LNCaP clone FGC (cell line): ENCODE measurements at regions not wholly inside any gene's neighbourhood (a gene's known extent, or its start where the extent isn't known, plus 50 kb on each side); places are given as distances from the start of the nearest gene placed in this dataset.

Source experiments
- DNase-seq: peaks from one replicate; pipeline ENCODE4 v3.0.0-alpha.2; 2011; ENCODE audit warnings: low read depth
- H3K4me3 ChIP-seq: 2 replicates; pipeline ENCODE4 v1.5.1; 2011; ENCODE audit warnings: mild to moderate bottlenecking, low read depth, low read length, control low read depth
- TF ChIP-seq, protein P1 (sequence below): IDR thresholded peaks from 2 replicates; pipeline ENCODE4 v1.5.1; 2012; ENCODE audit warnings: mild to moderate bottlenecking; ENCODE audit not compliant: control insufficient read depth, insufficient read depth; ENCODE audit errors: extremely low read depth

DNA sequence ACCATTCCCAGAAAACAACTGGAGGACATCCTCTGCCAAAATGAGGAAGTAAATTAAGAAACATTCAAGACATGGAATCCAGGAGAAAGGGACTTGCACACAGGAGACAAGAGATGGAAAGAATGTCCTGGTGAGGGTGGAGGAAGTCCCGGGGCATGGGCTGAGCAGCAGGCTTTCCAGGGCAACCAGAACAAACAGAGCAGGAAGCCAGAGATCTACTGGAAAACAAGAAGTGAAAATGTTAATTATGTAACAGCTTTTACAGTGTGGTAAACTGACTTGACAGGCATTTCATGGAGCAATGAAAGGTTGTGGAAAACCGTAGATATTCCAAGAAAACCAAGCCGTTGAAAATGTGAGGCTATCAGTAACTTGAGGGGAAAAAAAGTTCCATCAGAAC, 55.2 kb upstream of the ZNF746 start:
- no peak overlapping the region for H3K4me3 ChIP-seq
- no peak for DNase-seq
- TF ChIP-seq, protein P1, sequence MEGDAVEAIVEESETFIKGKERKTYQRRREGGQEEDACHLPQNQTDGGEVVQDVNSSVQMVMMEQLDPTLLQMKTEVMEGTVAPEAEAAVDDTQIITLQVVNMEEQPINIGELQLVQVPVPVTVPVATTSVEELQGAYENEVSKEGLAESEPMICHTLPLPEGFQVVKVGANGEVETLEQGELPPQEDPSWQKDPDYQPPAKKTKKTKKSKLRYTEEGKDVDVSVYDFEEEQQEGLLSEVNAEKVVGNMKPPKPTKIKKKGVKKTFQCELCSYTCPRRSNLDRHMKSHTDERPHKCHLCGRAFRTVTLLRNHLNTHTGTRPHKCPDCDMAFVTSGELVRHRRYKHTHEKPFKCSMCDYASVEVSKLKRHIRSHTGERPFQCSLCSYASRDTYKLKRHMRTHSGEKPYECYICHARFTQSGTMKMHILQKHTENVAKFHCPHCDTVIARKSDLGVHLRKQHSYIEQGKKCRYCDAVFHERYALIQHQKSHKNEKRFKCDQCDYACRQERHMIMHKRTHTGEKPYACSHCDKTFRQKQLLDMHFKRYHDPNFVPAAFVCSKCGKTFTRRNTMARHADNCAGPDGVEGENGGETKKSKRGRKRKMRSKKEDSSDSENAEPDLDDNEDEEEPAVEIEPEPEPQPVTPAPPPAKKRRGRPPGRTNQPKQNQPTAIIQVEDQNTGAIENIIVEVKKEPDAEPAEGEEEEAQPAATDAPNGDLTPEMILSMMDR, result no peak
